LoVo (cell line): ENCODE measurements at regions not wholly inside any gene's neighbourhood (a gene's known extent, or its start where the extent isn't known, plus 50 kb on each side); places are given as distances from the start of the nearest gene placed in this dataset.

Experiments used
- DNase-seq: peaks from one replicate; pipeline ENCODE4 v3.0.0-alpha.2; 2016; ENCODE audit warnings: low spot score

- DNase-seq = no peak
These were observed 752.8 kb upstream of the ADAMTS16 start for GRCh38 chr5:4387290-4387689.

DNA sequence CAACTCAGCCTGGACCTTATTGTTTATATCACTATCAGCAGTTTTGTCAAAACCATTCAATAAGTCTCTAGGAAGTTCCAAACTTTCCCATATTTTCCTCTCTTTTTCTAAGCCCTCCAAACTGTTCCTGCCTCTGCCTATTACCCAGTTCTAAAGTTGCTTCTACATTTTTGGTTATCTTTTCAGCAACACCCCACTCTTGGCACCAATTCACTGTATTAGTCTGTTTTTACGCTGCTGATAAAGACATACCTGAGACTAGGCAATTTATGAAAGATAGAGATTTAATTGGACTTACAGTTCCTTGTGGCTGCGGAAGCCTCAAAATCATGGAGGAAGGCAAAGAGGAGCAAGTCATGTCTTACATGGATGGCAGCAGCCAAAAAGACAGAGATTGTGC lies 744.4 kb upstream of the ADAMTS16 start:
- DNase-seq = no peak

DNA sequence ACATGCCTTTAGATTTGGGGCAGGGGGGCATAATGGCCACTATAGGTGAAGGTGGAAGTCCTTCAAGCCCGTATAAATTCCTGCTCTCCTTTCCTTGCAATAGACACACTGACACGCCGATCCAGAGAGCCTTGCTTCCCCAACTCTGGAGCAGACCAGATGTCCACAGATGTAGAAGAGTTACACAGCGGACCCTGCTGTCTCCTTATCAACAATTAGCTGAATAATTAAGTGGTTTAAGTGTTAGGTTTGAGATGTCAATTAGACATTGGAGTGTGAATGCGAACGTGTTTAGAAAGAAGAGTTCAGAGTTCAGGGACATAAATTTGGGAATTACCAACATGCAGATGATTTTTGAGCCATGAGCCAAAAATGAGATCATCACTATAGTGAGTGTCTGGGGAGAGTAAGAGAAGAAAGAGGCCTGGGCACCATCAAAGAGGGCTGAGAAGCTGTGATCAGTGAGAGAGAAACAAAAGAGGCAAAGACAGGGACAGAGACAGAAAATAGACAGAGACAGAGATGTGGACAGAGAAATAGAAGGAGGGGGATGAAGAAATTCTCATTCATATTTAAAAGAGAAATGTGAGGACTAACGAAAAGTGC lies 734.4 kb upstream of the ADAMTS16 start:
- no peak for DNase-seq

- DNase-seq = no peak
These were observed 730.0 kb upstream of the ADAMTS16 start for GRCh38 chr5:4410151-4410550.

DNA sequence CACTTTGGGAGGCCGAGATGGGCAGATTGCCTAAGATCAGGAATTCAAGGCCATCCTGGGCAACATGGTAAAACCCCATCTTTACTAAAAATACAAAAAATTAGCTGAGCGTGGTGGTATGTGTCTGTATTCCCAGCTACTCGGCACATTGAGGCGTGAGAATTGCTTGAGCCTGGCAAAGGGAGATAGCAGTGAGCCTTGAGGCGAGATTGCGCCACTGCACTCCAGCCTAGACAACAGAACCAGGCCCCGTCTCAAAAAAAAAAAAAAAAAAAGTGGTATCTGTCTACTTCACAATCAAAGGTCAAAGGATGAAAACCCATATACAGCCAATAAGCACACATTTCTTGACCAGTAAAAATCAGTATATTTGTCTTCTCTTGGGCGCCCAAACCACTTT lies 728.5 kb upstream of the ADAMTS16 start:
- no peak for DNase-seq

GRCh38 chr5:4413996-4414395 lies 726.1 kb upstream of the ADAMTS16 start:
- no peak for DNase-seq

DNA sequence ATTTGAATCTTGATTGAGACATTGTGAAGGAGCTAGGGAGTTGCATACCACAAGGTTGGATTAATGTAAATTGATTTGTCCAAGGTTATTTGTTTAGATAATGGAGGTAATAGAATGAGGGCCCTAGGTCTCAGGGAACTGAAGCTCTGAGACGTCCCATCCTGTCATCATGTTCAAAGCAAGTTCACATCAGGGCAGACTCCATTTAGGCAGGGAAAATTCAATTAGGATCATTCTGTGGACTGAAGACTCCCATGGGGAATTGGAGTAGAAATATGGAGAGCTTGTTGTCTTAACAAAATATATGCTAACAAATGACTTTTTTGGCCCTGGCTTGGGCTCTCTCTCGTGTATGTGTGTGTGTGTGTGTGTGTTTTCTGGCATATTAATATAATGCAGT lies 722.0 kb upstream of the ADAMTS16 start:
- DNase-seq = no peak

DNA sequence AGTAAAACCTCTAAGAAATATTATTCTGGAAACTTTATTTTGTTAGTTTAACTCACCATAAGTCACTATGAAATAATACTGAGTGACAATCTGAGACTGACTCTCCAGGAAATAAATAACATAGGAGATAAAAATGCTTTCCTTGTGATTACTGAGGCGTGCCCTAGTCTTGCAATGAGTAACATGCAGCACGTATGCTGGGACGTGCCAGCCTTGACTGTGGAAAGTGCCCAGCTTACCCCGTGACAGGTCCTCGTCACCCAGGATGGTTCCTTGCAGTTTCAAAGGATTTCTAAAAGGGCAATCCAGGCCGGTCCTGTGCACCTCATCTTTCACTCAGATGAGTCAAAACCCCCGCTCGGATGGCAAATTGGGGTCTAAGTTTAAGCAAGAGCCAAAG lies 720.8 kb upstream of the ADAMTS16 start:
- no peak for DNase-seq

- DNase-seq = no peak
These were observed 720.0 kb upstream of the ADAMTS16 start for GRCh38 chr5:4420177-4420576.

DNA sequence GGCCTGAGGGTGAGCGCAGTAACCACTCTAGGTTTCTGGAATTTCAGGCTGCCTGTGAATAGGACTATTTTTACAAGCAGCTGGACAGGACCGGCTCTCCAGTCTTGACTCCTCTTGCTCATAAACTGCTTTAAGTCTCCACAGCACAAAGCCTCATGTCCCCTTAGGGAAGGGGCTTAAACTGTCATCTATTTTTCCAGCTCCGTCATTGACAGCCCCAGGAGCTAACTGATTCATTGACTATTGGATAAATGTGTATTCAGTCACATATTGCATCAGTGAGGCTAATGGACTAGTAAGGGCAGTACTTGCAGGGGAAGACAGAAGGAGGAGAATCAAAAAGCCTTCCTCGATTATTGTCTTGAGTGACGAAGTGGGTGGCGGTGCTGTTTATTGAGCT lies 719.4 kb upstream of the ADAMTS16 start:
- DNase-seq = no peak

DNA sequence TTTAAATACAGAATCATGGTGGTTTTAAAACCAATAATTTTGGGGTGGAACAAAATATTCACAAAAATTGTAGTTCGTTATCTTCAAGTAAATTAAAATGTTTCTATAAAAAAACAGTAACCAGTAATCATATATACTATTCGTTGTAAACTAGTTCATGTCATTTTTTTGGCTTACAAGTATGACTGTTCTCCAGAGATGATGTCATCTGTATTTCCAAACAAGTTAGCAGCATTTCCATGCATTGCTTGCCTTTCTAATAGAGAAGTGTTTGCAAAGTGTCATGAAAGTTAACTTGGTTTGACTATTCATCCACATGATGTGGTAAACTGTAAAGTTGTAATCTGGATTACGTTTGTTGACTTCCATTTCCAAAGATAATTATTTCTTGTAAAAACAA lies 717.9 kb upstream of the ADAMTS16 start:
- no peak for DNase-seq

GRCh38 chr5:4424895-4425294 lies 715.2 kb upstream of the ADAMTS16 start:
- no peak for DNase-seq

GRCh38 chr5:4440536-4440935 lies 699.6 kb upstream of the ADAMTS16 start:
- no peak for DNase-seq

DNA sequence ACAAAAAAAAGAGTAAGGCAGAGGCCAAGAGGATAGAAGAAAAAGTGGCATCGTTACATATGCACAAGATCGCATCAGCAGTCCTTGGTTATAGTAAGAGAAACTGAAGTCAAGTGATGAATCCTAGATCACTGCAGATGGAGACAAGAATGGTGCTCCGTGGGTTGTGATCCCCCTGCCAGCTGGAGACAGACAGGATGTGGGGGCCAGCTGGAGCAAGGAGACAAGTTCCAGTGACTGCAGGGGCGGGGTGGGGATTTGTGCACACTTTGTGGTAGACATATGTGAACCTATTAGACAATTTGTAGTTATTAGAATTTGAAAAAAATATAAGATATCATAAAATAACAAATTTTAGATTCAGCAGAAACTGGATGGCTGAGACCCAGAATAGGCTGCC lies 697.9 kb upstream of the ADAMTS16 start:
- no peak for DNase-seq

DNA sequence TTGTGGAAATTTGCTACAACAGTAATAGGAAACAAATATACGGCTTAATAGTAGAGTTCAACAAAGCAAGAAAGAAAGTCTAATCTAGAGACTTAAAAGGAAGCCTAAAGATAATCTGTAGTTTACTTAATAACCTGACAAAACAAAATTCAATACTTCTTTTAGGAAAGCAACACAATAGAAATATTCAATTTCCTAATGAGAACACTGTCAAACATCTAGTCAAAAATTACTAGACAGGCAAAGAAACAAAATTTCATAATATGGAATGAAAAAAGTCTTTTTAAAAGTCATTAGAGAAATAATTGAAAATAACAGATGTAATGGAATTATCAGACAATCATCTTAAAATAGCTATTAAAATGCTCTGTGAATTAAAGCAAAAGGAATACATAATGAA lies 692.5 kb upstream of the ADAMTS16 start:
- no peak for DNase-seq

- DNase-seq = no peak
These were observed 686.5 kb upstream of the ADAMTS16 start for GRCh38 chr5:4453655-4454054.

GRCh38 chr5:4479426-4479825 lies 660.7 kb upstream of the ADAMTS16 start:
- no peak for DNase-seq

DNA sequence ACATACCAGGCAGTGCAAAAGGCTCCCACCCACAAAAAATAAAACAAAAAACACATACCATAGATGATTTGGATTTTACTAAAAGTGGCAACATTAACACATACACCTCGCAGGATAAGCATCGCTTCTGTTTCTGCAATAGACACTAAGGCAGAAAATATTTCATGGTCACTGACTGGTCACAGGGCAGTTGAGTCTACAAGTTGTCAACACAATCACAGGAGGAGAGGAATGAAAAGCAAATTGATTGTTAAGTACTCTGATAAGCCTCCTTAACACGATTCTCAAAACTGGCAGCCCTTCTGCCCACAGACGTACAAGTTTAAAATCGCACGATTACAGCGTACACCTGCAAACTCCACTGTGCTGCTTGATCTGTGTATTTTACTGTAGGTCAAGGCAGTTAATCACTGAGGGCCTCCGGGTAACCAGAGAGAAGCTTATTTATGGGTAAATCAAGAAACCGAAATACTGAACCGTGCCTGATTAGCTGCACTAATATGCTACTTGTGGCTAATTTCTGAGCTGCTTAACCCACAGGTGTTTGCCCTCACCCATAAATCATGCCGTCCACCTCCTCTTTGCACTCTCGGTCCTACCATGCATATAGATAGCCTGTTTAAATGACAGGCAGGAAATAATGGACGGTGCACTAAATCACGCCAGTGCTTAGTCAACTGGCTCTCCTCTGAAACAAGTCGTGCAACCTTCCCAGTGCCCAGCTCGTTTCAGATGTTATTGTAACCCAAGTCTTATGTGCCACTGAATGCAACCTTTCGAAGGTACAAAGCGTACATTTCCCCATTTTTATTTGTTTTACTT lies 659.4 kb upstream of the ADAMTS16 start:
- no peak for DNase-seq

DNA sequence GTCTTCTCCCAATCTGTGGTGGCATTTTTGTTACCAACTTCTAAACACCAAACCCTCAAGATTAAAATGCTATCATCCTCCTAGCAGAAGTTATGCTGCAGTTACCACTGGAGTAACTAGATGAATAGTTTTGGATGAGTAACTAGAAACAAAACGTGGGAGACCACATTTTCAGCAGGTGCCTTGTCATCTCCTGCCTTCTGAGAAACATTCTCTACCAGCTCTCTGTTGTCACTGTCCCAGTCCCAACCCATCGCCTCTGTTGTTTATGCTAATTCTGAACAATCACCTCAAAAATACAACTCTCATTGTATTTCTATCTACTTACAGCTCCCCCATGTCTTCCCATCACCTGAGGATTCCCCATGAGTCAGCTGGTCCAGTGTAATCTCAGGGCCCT lies 652.5 kb upstream of the ADAMTS16 start:
- no peak for DNase-seq

DNA sequence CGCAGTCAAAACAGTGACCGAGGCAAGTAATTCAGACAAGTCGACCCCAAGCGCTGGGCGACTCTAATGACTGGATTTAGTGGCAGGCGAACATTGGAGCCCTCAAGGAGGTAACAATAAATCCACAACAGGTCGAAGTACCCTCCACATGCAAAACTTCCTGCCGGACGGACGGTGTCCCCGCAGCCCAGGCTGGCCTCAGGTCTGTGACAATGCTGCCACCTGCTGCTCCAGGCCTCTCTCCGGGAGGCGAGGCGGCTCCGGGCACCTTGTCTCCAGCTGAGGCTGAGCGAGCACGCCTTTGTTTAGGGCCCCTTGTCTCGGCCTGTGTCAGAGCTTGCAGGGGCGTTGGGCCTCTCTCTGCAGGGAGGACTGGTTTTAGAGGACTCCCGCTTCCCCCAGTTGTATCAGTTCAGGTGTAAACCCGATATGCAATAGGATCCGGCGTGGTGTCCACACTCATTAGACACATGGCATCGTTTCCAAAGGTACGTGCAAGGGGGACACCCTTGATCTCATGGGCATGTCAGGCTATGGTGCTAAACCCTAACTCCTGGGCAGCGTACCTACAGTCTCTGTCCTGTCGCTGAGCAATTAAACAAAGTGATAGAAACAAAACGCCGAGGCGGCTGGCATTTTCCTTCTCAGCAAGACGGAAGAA lies 628.0 kb upstream of the ADAMTS16 start:
- DNase-seq = peak; percentile 5

- no peak for DNase-seq
These were observed 626.7 kb upstream of the ADAMTS16 start for GRCh38 chr5:4513381-4513780.

DNA sequence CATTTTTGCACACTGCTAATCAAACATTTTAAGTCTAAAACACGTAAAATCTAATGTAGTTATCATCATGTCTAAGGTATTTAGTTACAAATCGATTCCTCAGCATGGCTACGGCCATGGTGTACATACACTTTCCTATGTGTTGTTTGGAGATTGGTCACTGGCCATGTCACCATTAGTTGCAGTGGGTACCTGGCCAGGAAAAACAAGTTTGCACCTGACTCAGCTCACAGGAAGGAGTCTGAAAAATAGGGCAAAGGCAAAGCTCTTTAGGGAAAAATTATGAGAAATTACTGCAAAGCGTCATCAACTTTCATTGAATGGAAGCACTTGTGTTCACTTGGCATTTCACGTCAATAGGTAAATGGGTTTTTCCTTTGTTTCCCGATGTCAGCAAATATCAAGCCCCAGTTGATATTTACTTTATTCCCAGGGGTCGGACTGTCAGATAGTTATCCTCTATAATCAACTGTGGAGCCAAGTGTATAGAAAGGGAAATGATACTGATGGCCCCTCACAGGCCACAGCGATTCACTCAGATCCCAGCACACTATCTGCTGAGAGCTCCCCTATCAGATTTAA lies 626.0 kb upstream of the ADAMTS16 start:
- no peak for DNase-seq
